K562 (cell line): ENCODE measurements at regions not wholly inside any gene's neighbourhood (a gene's known extent, or its start where the extent isn't known, plus 50 kb on each side); places are given as distances from the start of the nearest gene placed in this dataset.

Experiments
- ATAC-seq: fragments of 200-7000 bp; cut with Tn5 transposase; 3 replicates; pipeline ENCODE4 v1.9.1; 2020; ENCODE audit warnings: moderate library complexity
- BruUV-seq: library from RNA; stranded (reverse); fragments of 400-500 nt; replicated peaks from 2 replicates; lab custom pipeline; 2021; lab: Mats Ljungman, UMichigan
- CTCF ChIA-PET: fragments of 300-600 bp; formaldehyde crosslinking; extraction: SDS; loops from one replicate; lab custom pipeline; 2021; ENCODE audit warnings: low intra/inter-chr PET ratio; lab: Yijun Ruan, JAX
- POLR2A ChIA-PET: fragments of 300-600, 350-650 bp; sonication (Branson Sonifier 250); formaldehyde crosslinking; extraction: SDS; loops from one replicate; lab custom pipeline; 2021; ENCODE audit warnings: antibody characterized with exemption, inconsistent platforms; lab: Yijun Ruan, JAX
- DNase-seq, 4 experiments: peaks; one replicate each; pipeline versions ENCODE4 v3.0.0 to v3.0.0-alpha.2; 2011 to 2018; ENCODE audit warnings: low spot score in 3 of 4, mixed read lengths in 3 of 4; ENCODE audit errors: extremely low read depth in 1 of 4
- FAIRE-seq: peaks from 2 replicates; lab custom pipeline; 2011; peaks lifted over from hg19 to GRCh38; lab: Jason Lieb, UNC
- H2AFZ ChIP-seq: 2 replicates; pipeline ENCODE4 v1.6.0; 2011; ENCODE audit warnings: low read depth, low read length, control low read depth, inconsistent platforms
- H3K27ac ChIP-seq: fragments of 200-600 bp; 3 replicates; pipeline ENCODE4 v1.8.0; 2011; ENCODE audit warnings: low read depth, mild to moderate bottlenecking, control low read depth, inconsistent platforms, low read length, moderate library complexity, mixed read lengths; ENCODE audit errors: extremely low read depth
- H3K27me3 ChIP-seq, 2 experiments: fragments of 300-600 bp in 1 of 2; 2 replicates in 1 of 2; 3 replicates in 1 of 2; pipeline versions ENCODE4 v1.6.0 to v1.8.0; 2011; ENCODE audit warnings: inconsistent platforms in 2 of 2, low read length in 2 of 2, mild to moderate bottlenecking in 1 of 2, mixed read lengths in 1 of 2, moderate library complexity in 1 of 2; ENCODE audit not compliant: control insufficient read depth in 2 of 2, insufficient read depth in 2 of 2
- H3K36me3 ChIP-seq: fragments of 300-600 bp; 3 replicates; pipeline ENCODE4 v1.8.0; 2011; ENCODE audit warnings: mild to moderate bottlenecking, low read length, inconsistent platforms; ENCODE audit not compliant: control insufficient read depth, insufficient read depth
- H3K4me1 ChIP-seq, 2 experiments: fragments of 200-600 bp in 1 of 2; replicated peaks in 1 of 2; 2 replicates in 1 of 2; 3 replicates in 1 of 2; pipeline versions ENCODE4 v1.5.1 to v1.8.0; 2011; ENCODE audit warnings: inconsistent platforms in 2 of 2, low read length in 2 of 2, mild to moderate bottlenecking in 1 of 2, mixed read lengths in 1 of 2, moderate library complexity in 1 of 2; ENCODE audit not compliant: control insufficient read depth in 2 of 2, insufficient read depth in 2 of 2
- H3K4me2 ChIP-seq: 2 replicates; pipeline ENCODE4 v1.6.1; 2011; ENCODE audit warnings: low read length, control low read depth, inconsistent platforms, mixed read lengths; ENCODE audit not compliant: insufficient read depth
- H3K4me3 ChIP-seq: fragments of 200-600 bp; sonication (generic), shearing (Covaris generic); 2 replicates; pipeline ENCODE4 v1.5.1; 2016; ENCODE audit warnings: control low read depth, inconsistent platforms
- H3K79me2 ChIP-seq: fragments of 200-600 bp; 3 replicates; pipeline ENCODE4 v1.8.0; 2011; ENCODE audit warnings: low read length, inconsistent platforms; ENCODE audit not compliant: control insufficient read depth, insufficient read depth
- H3K9ac ChIP-seq, 2 experiments: 2 replicates each; pipeline versions ENCODE4 v1.6.0 to v1.6.1; 2011; ENCODE audit warnings: low read depth in 2 of 2, low read length in 2 of 2, control low read depth in 1 of 2, inconsistent platforms in 1 of 2, mild to moderate bottlenecking in 1 of 2, mixed read lengths in 1 of 2; ENCODE audit not compliant: insufficient read depth in 1 of 2
- H3K9me1 ChIP-seq: one replicate; pipeline ENCODE4 v1.6.0; 2011; ENCODE audit warnings: inconsistent platforms, mild to moderate bottlenecking, low read length, moderate library complexity; ENCODE audit not compliant: control insufficient read depth, insufficient read depth
- H3K9me3 ChIP-seq: replicated peaks from 2 replicates; pipeline ENCODE4 v1.5.1; 2011; ENCODE audit warnings: low read depth, low read length, inconsistent platforms; ENCODE audit not compliant: control insufficient read depth, insufficient read depth
- H4K20me1 ChIP-seq: replicated peaks from 2 replicates; pipeline ENCODE4 v1.6.1; 2011; ENCODE audit warnings: low read length, inconsistent platforms, mixed read lengths; ENCODE audit not compliant: control insufficient read depth, insufficient read depth
- BACH1 ChIP-seq: fragments of 200-800 bp; sonication (Bioruptor generic); IDR thresholded peaks from 2 replicates; pipeline ENCODE4 v1.6.1; 2016; ENCODE audit warnings: missing genetic modification characterization, missing compliant biosample characterization
- EGR1 ChIP-seq: fragments of 450-650 bp; conservative IDR thresholded peaks from 2 replicates; pipeline ENCODE4 v1.6.1; 2017; ENCODE audit warnings: mild to moderate bottlenecking
- HSF4 ChIP-seq: fragments of 250-450 bp; sonication (Bioruptor Pico); IDR thresholded peaks from 2 replicates; pipeline ENCODE4 v2.1.2; 2022; ENCODE audit warnings: mild to moderate bottlenecking, moderate library complexity, borderline replicate concordance
- MTA3 ChIP-seq: fragments of 450-650 bp; formaldehyde crosslinking; IDR thresholded peaks from 2 replicates; pipeline ENCODE4 v1.6.1; 2017; ENCODE audit warnings: mild to moderate bottlenecking, borderline replicate concordance
- NR4A1 ChIP-seq, 2 experiments: fragments of 250-450 bp in 1 of 2; fragments of 450-650 bp in 1 of 2; sonication (Bioruptor Pico) in 1 of 2; IDR thresholded peaks; 2 replicates each; pipeline versions ENCODE4 v1.4.0 to v1.6.1; 2016 to 2020; ENCODE audit warnings: mild to moderate bottlenecking in 2 of 2, missing compliant biosample characterization in 1 of 2, missing genetic modification characterization in 1 of 2, moderate library complexity in 1 of 2
- TAF9B ChIP-seq: fragments of 450-650 bp; IDR thresholded peaks from 2 replicates; pipeline ENCODE4 v1.6.1; 2018; ENCODE audit warnings: mild to moderate bottlenecking; ENCODE audit not compliant: partially characterized antibody
- TAL1 ChIP-seq: fragments of 450-650 bp; IDR thresholded peaks from 2 replicates; pipeline ENCODE4 v1.6.1; 2016; ENCODE audit warnings: mild to moderate bottlenecking
- TARDBP ChIP-seq: fragments of 450-650 bp; IDR thresholded peaks from 2 replicates; pipeline ENCODE4 v1.6.1; 2016
- XRCC3 ChIP-seq: fragments of 450-650 bp; IDR thresholded peaks from 2 replicates; pipeline ENCODE4 v1.6.1; 2017; ENCODE audit warnings: mild to moderate bottlenecking, moderate library complexity
- ZNF146 ChIP-seq: IDR thresholded peaks from one replicate; pipeline ENCODE4 v1.6.1; 2018; ENCODE audit warnings: missing compliant biosample characterization; ENCODE audit not compliant: unreplicated experiment
- ZNF766 ChIP-seq: fragments of 200-800 bp; sonication (Bioruptor generic); conservative IDR thresholded peaks from 2 replicates; pipeline ENCODE4 v1.6.1; 2016; ENCODE audit warnings: missing genetic modification characterization, missing compliant biosample characterization
- WGBS: fragments of 100-300 bp; shearing (Covaris generic); methylation state at CpG from one replicate; pipeline ENCODE4 v1.1.6; 2016; ENCODE audit warnings: low coverage, mixed read lengths; ENCODE audit not compliant: insufficient coverage; ENCODE audit errors: missing lambda C conversion rate; 5-methylcytosine and 5-hydroxymethylcytosine counted together
- in situ Hi-C: fragments of 300-500 bp; cut with MboI; formaldehyde crosslinking; loops from 4 replicates; pipeline ENCODE4 v1.15.0; 2018; ENCODE audit warnings: inconsistent platforms, mixed read lengths
- intact Hi-C: fragments of 100-400 bp; cut with micrococcal nuclease; formaldehyde crosslinking; loops from 2 replicates; pipeline ENCODE4 v1.14.2; 2022
- TF ChIP-seq, protein P1 (sequence below): fragments of 450-650 bp; IDR thresholded peaks from 2 replicates; pipeline ENCODE4 v1.6.1; 2014; ENCODE audit warnings: low read depth, mild to moderate bottlenecking, moderate library complexity, borderline replicate concordance
- TF ChIP-seq, protein P2 (sequence below): fragments of 250-450 bp; sonication (Bioruptor Pico); IDR thresholded peaks from 2 replicates; pipeline ENCODE4 v1.5.0; 2021

DNA sequence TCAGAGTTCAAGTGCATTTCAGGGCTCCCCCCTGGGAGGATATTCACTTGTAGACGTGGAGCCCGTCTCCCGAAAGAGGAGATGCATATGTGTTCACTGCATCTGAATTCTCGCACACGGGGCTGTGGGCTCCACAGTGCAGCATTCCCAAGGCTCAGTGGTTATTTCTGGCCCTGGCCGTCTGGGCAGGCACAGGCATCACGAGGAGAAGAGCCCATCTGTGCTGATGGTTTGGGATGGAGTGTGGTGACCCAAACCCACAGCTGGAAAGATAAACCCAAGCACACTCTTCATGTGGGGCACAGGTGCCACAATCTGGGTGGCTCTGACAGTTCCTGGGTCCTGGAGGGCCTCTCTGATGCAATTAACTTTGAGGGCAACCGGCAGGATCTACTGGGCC, 242.1 kb downstream of the TSHZ3 start:
- no peaks in the 10 kb centered on the region for H4K20me1 ChIP-seq
- DNase-seq (no peak), ATAC-seq (no peak), FAIRE-seq (no peak)
- 0% methylated on average over 7 of the region's 8 CpGs for WGBS
- in situ Hi-C loops (no loop called here), intact Hi-C loops (no loop called here)
- no peaks in the 10 kb centered on the region for H3K79me2 ChIP-seq
- peaks cover 0 to 6% of the 10 kb centered on the region in 2 experiments; a peak in 1 of 5 replicates for H3K27me3 ChIP-seq
- H3K4me2 ChIP-seq: no peak overlapping the region
- POLR2A ChIA-PET: no interaction called here
- CTCF ChIA-PET: no interaction called here
- H3K9me1 ChIP-seq: no peaks in the 10 kb centered on the region
- no peaks in the 10 kb centered on the region for H3K9me3 ChIP-seq
- no peak overlapping the region for H3K4me3 ChIP-seq
- H3K36me3 ChIP-seq: no peaks in the 10 kb centered on the region
- no peak overlapping the region for H2AFZ ChIP-seq
- no peak overlapping the region for H3K27ac ChIP-seq
- no peak overlapping the region for H3K9ac ChIP-seq
- BruUV-seq: no TSS peak
- H3K4me1 ChIP-seq: no peaks in the 10 kb centered on the region
- TF ChIP-seq BACH1 (tag) (no peak), NR4A1 (CRISPR knock-in tag; IDR thresholded peaks at IDR 0.05) (no peak), NR4A1 (tag; IDR thresholded peaks at IDR 0.05) (no peak), ZNF766 (CRISPR knock-in tag) (no peak), TARDBP (no peak), TAL1 (no peak), HSF4 (CRISPR knock-in tag) (no peak), TAF9B (no peak), EGR1 (no peak), MTA3 (no peak), ZNF146 (no peak), XRCC3 (no peak)
- TF ChIP-seq, protein P1, sequence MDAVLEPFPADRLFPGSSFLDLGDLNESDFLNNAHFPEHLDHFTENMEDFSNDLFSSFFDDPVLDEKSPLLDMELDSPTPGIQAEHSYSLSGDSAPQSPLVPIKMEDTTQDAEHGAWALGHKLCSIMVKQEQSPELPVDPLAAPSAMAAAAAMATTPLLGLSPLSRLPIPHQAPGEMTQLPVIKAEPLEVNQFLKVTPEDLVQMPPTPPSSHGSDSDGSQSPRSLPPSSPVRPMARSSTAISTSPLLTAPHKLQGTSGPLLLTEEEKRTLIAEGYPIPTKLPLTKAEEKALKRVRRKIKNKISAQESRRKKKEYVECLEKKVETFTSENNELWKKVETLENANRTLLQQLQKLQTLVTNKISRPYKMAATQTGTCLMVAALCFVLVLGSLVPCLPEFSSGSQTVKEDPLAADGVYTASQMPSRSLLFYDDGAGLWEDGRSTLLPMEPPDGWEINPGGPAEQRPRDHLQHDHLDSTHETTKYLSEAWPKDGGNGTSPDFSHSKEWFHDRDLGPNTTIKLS: no peak
- TF ChIP-seq, protein P2, sequence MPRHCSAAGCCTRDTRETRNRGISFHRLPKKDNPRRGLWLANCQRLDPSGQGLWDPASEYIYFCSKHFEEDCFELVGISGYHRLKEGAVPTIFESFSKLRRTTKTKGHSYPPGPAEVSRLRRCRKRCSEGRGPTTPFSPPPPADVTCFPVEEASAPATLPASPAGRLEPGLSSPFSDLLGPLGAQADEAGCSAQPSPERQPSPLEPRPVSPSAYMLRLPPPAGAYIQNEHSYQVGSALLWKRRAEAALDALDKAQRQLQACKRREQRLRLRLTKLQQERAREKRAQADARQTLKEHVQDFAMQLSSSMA: no peak
